ENCODE measurements at regions not wholly inside any gene's neighbourhood (a gene's known extent, or its start where the extent isn't known, plus 50 kb on each side); places are given as distances from the start of the nearest gene placed in this dataset.

GRCh38 chr2:48854681-48855080, 99.2 kb upstream of the LHCGR start:
- intact Hi-C loops (cut with DNase I), result no loop called here
- H3K9me3 ChIP-seq, result no peaks in the 10 kb centered on the region
- ATAC-seq, result no peak
- no peak overlapping the region for H3K4me3 ChIP-seq
- H3K36me3 ChIP-seq, result no peaks in the 10 kb centered on the region
- no peaks in the 10 kb centered on the region for H3K27me3 ChIP-seq (ENCODE audit: low read depth)
- TF ChIP-seq CTCF (IDR thresholded peaks at IDR 0.05), result no peak
- DNase-seq, result no peak
- H3K27ac ChIP-seq, result no peak overlapping the region
- no peaks in the 10 kb centered on the region for H3K4me1 ChIP-seq

- Histone ChIP-seq H3K9me3 (no peaks in the 10 kb centered on the region), H3K4me3 (no peak overlapping the region), H3K27me3 (ENCODE audit: low read depth) (no peaks in the 10 kb centered on the region), H3K36me3 (no peaks in the 10 kb centered on the region), H3K4me1 (no peaks in the 10 kb centered on the region), H3K27ac (no peak overlapping the region)
- no peak for TF ChIP-seq CTCF (IDR thresholded peaks at IDR 0.05)
- ATAC-seq, result no peak
- no peak for DNase-seq
- intact Hi-C loops (cut with DNase I), result no loop called here
These were observed 97.4 kb upstream of the LHCGR start for GRCh38 chr2:48852938-48853337.

- Histone ChIP-seq H3K27me3 (ENCODE audit: low read depth) (no peaks in the 10 kb centered on the region), H3K4me3 (no peak overlapping the region), H3K36me3 (no peaks in the 10 kb centered on the region), H3K9me3 (no peaks in the 10 kb centered on the region), H3K27ac (no peak overlapping the region), H3K4me1 (no peaks in the 10 kb centered on the region)
- TF ChIP-seq CTCF (IDR thresholded peaks at IDR 0.05), result no peak
- DNase-seq (no peak), ATAC-seq (no peak)
- intact Hi-C loops (cut with DNase I), result no loop called here
These were observed 95.6 kb upstream of the LHCGR start for GRCh38 chr2:48851161-48851560.

GRCh38 chr2:48849770-48850169, 94.2 kb upstream of the LHCGR start:
- no peaks in the 10 kb centered on the region for H3K27me3 ChIP-seq (ENCODE audit: low read depth)
- no peaks in the 10 kb centered on the region for H3K4me1 ChIP-seq
- DNase-seq, result no peak
- no peaks in the 10 kb centered on the region for H3K9me3 ChIP-seq
- no peaks in the 10 kb centered on the region for H3K36me3 ChIP-seq
- TF ChIP-seq CTCF (IDR thresholded peaks at IDR 0.05), result no peak
- no peak for ATAC-seq
- H3K27ac ChIP-seq, result no peak overlapping the region
- no peak overlapping the region for H3K4me3 ChIP-seq
- intact Hi-C loops (cut with DNase I), result no loop called here

GRCh38 chr2:48845684-48846083, 90.2 kb upstream of the LHCGR start:
- ATAC-seq, result no peak
- Histone ChIP-seq H3K36me3 (no peaks in the 10 kb centered on the region), H3K27me3 (ENCODE audit: low read depth) (no peaks in the 10 kb centered on the region), H3K4me3 (no peak overlapping the region), H3K4me1 (no peaks in the 10 kb centered on the region), H3K27ac (no peak overlapping the region), H3K9me3 (no peaks in the 10 kb centered on the region)
- intact Hi-C loops (cut with DNase I), result no loop called here
- TF ChIP-seq CTCF (IDR thresholded peaks at IDR 0.05), result no peak
- DNase-seq, result no peak

Measured in lower lobe of right lung (tissue), 2 donors.